ENCODE measurements at regions not wholly inside any gene's neighbourhood (a gene's known extent, or its start where the extent isn't known, plus 50 kb on each side); places are given as distances from the start of the nearest gene placed in this dataset.
"Not testable (repeated sequence)": the region's sequence is repeated elsewhere in the genome, so short reads cannot be mapped to it uniquely, and the experiment has no call there.

GRCh38 chr2:95682889-95683517 is 91.2 kb downstream of the TRIM43 start:
- H3K27me3 ChIP-seq (ENCODE audit: control insufficient read depth, insufficient read depth, low read length); FAIRE-seq; H3K36me3 ChIP-seq (ENCODE audit: control insufficient read depth, insufficient read depth, low read length); DNase-seq (ENCODE audit: low read depth): not testable (repeated sequence)
- H3K4me3 ChIP-seq (ENCODE audit: low read depth, low read length), result peak overlapping the region; percentile 24

DNA sequence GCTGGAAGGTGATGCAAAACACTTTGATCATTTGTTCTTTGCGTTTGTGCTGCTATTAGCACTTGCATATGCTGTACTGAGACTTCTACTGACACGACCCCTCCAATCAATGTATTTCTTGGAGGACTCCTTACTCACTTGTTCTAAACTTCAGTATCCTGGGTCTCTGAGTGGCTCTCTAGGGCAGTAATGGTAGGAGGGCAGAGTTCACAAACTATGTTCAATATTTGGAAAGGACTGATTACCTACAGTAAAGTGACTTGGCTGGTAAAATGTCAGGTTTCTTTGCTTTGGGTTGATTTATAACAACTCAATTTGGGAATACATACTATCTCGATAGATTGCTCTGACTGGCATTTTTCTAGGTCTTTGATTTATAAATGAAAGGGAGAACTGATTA is 93.7 kb downstream of the TRIM43 start:
- Histone ChIP-seq H3K27me3 (ENCODE audit: control insufficient read depth, insufficient read depth, low read length) (no peaks in the 10 kb centered on the region), H3K4me3 (ENCODE audit: low read depth, low read length) (no peak overlapping the region), H3K36me3 (ENCODE audit: control insufficient read depth, insufficient read depth, low read length) (no peaks in the 10 kb centered on the region)
- FAIRE-seq, result no peak
- TF ChIP-seq, protein P1, sequence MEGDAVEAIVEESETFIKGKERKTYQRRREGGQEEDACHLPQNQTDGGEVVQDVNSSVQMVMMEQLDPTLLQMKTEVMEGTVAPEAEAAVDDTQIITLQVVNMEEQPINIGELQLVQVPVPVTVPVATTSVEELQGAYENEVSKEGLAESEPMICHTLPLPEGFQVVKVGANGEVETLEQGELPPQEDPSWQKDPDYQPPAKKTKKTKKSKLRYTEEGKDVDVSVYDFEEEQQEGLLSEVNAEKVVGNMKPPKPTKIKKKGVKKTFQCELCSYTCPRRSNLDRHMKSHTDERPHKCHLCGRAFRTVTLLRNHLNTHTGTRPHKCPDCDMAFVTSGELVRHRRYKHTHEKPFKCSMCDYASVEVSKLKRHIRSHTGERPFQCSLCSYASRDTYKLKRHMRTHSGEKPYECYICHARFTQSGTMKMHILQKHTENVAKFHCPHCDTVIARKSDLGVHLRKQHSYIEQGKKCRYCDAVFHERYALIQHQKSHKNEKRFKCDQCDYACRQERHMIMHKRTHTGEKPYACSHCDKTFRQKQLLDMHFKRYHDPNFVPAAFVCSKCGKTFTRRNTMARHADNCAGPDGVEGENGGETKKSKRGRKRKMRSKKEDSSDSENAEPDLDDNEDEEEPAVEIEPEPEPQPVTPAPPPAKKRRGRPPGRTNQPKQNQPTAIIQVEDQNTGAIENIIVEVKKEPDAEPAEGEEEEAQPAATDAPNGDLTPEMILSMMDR (IDR thresholded peaks at IDR 0.05; ENCODE audit: insufficient read depth, low read length, severe bottlenecking), result no peak
- no peak for DNase-seq (ENCODE audit: low read depth)

DNA sequence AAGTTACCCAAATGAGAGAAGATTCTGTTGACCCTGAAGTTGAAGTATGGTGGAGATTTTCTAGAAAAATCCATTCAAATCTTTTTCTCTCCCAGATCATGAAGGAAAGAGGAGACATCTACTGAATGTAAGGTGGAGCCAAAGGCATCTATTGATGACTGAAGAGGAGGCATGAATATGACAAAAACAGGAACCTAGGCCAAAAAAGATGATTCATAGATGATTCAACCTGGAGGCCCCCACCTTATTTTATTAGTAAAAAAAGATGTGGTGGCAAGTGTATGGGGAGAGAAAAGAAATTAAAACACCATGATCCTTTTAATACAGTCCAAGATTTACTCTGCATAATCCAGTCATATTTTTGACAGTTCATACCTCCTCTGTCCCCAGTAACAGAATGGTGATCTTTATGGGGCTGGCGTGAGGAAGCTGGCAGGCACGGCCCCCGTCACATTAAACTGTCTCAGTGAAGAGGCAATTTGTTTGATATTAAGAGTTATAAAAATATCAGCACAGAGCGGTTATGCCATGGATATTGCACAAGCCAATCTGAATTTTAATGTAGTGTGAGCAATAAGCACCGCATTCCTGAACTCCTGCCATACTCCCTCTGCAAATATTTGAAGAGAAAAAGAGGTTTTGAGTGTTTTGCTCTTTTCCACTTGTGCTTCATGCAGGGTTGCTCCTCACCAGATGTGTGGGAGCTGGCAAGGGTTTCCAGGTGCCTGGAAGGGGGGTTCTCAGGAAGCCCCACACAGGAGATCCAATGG is 94.4 kb downstream of the TRIM43 start:
- peak; percentile 58 for DNase-seq (ENCODE audit: low read depth)
- not testable (repeated sequence) for FAIRE-seq

DNA sequence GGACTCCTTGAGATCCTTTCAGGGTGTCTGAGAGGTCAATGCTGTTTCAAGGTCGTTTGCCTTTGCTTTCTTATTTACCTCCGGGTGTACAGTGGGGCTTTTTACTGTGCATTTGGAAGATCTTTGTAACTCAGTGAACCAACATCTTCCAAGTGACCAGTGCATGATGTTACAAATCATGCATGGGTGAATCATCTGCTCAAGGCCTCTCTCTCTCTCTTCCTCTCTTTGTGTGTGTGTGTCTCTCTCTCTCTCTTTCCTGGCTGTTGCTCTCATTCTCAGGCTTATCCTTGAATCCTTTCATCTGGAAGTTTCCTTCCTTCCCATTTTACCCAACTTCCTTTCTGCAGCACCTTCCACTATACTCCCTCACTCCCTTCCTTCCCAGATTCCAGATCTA is 96.1 kb downstream of the TRIM43 start:
- not testable (repeated sequence) for H3K36me3 ChIP-seq (ENCODE audit: control insufficient read depth, insufficient read depth, low read length); FAIRE-seq; H3K4me3 ChIP-seq (ENCODE audit: low read depth, low read length); H3K27me3 ChIP-seq (ENCODE audit: control insufficient read depth, insufficient read depth, low read length)
- DNase-seq (ENCODE audit: low read depth), result peak; percentile 66

More for the DNA sequence above, 94.4 kb downstream of the TRIM43 start:
- not testable (repeated sequence) for H3K27me3 ChIP-seq (ENCODE audit: control insufficient read depth, insufficient read depth, low read length); H3K4me3 ChIP-seq (ENCODE audit: low read depth, low read length); H3K36me3 ChIP-seq (ENCODE audit: control insufficient read depth, insufficient read depth, low read length)

- FAIRE-seq, result not testable (repeated sequence)
Observed at GRCh38 chr2:95691210-95691609, 99.4 kb downstream of the TRIM43 start.

GRCh38 chr2:95693071-95693846 is 101.5 kb downstream of the TRIM43 start:
- H3K4me3 ChIP-seq (ENCODE audit: low read depth, low read length); FAIRE-seq; H3K27me3 ChIP-seq (ENCODE audit: control insufficient read depth, insufficient read depth, low read length); DNase-seq (ENCODE audit: low read depth); H3K36me3 ChIP-seq (ENCODE audit: control insufficient read depth, insufficient read depth, low read length): not testable (repeated sequence)

More at GRCh38 chr2:95691210-95691609, 99.4 kb downstream of the TRIM43 start:
- not testable (repeated sequence) for H3K36me3 ChIP-seq (ENCODE audit: control insufficient read depth, insufficient read depth, low read length); DNase-seq (ENCODE audit: low read depth); H3K27me3 ChIP-seq (ENCODE audit: control insufficient read depth, insufficient read depth, low read length); H3K4me3 ChIP-seq (ENCODE audit: low read depth, low read length)

GRCh38 chr2:95695613-95696012 is 103.8 kb downstream of the TRIM43 start:
- TF ChIP-seq, protein P1 (IDR thresholded peaks at IDR 0.05; ENCODE audit: insufficient read depth, low read length, severe bottlenecking), result no peak
- Histone ChIP-seq H3K36me3 (ENCODE audit: control insufficient read depth, insufficient read depth, low read length) (no peaks in the 10 kb centered on the region), H3K4me3 (ENCODE audit: low read depth, low read length) (no peak overlapping the region), H3K27me3 (ENCODE audit: control insufficient read depth, insufficient read depth, low read length) (no peaks in the 10 kb centered on the region)
- FAIRE-seq, result no peak
- DNase-seq (ENCODE audit: low read depth), result no peak

GRCh38 chr2:95698146-95698545 is 106.3 kb downstream of the TRIM43 start:
- Histone ChIP-seq H3K27me3 (ENCODE audit: control insufficient read depth, insufficient read depth, low read length) (no peaks in the 10 kb centered on the region), H3K4me3 (ENCODE audit: low read depth, low read length) (no peak overlapping the region), H3K36me3 (ENCODE audit: control insufficient read depth, insufficient read depth, low read length) (no peaks in the 10 kb centered on the region)
- DNase-seq (ENCODE audit: low read depth) (no peak), FAIRE-seq (no peak)
- TF ChIP-seq, protein P1 (IDR thresholded peaks at IDR 0.05; ENCODE audit: insufficient read depth, low read length, severe bottlenecking), result no peak

DNA sequence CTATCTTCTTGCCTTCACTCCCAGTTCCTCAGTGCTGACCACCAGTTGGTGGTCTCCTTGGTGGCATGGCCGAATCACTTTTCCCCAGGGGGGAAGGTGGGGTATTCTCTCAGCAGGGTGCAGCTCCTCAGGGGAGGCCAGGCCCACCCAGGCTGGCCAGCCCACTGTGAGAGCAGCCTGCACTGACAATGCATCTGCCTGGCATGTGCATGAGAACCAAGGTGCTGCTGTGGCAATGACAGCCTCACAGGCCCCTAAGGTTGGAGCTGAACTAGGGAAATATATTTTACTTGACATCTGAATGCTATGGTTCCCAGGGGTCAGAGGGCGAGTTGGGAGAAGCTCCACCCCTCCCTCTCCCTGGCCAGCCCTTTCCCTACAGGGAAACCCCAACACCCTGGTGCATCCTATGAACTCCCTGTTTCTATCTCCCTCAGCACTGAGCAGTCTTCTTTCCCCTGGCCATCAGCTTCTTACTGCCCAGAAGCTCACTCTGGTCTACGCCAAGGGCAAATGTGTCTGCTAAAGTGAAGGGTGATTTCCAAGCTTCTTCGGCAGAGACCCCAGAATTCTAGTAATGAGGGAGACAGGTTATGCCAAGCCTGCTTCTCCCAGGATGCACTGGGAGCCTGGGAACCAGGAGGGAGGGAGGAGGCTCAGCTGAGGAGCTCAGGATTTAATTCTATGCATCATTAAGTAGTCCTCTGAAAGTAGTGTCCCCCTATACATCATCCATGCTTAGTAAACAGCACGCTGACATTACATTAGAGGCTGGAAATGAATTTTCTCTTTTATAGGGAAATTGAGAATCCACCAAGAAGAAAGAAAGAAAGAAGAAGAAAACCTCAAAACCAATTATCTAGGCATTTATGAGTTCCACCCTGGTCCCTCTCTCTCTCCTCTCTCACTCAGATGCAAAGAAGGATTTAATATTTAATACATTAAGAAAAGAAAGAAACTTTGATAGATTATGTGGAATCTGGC is 107.7 kb downstream of the TRIM43 start:
- H3K4me3 ChIP-seq (ENCODE audit: low read depth, low read length); DNase-seq (ENCODE audit: low read depth): not testable (repeated sequence)

More for the DNA sequence above, 107.7 kb downstream of the TRIM43 start:
- not testable (repeated sequence) for H3K36me3 ChIP-seq (ENCODE audit: control insufficient read depth, insufficient read depth, low read length); FAIRE-seq; H3K27me3 ChIP-seq (ENCODE audit: control insufficient read depth, insufficient read depth, low read length)

Data from bronchial epithelial cell (primary cell).